Right lobe of liver (tissue), 6 donors: ENCODE measurements at regions not wholly inside any gene's neighbourhood (a gene's known extent, or its start where the extent isn't known, plus 50 kb on each side); places are given as distances from the start of the nearest gene placed in this dataset.

Experiments
- ATAC-seq, 4 donors: fragments of 200-7000 bp; cut with Tn5 transposase; one replicate each; pipeline ENCODE4 v1.9.1; 2020; ENCODE audit warnings: mild to moderate bottlenecking in 4 of 4, moderate library complexity in 4 of 4
- DNase-seq, 3 donors: peaks; one replicate each; pipeline ENCODE4 v3.0.0-alpha.2; 2020
- H3K27ac ChIP-seq, 3 donors: fragments of 200-600 bp; one replicate each; pipeline ENCODE4 v1.8.0; 2022
- H3K27me3 ChIP-seq, 2 donors: fragments of 200-600 bp; one replicate each; pipeline ENCODE4 v1.8.0; 2022
- H3K36me3 ChIP-seq, 4 donors: fragments of 200-600 bp; sonication (generic) in 1 of 4; one replicate each; pipeline versions ENCODE4 v1.5.1 to v1.8.0; 2017 to 2022; ENCODE audit warnings: control low read depth in 1 of 4
- H3K4me1 ChIP-seq, 4 donors: fragments of 200-600 bp; sonication (generic) in 1 of 4; one replicate each; pipeline versions ENCODE4 v1.5.1 to v1.8.0; 2017 to 2022; ENCODE audit warnings: control low read depth in 1 of 4
- H3K4me3 ChIP-seq, 3 donors: fragments of 200-600 bp; one replicate each; pipeline ENCODE4 v1.8.0; 2022
- H3K9me3 ChIP-seq, 4 donors: fragments of 200-600 bp; sonication (generic) in 1 of 4; one replicate each; pipeline versions ENCODE4 v1.5.1 to v1.8.0; 2017 to 2022; ENCODE audit warnings: control low read depth in 1 of 4
- POLR2A ChIP-seq: fragments of 450-650 bp; IDR thresholded peaks from one replicate; pipeline ENCODE4 v1.6.1; 2017; ENCODE audit warnings: antibody characterized with exemption, mild to moderate bottlenecking
- WGBS: methylation state at CpG from one replicate; pipeline ENCODE4 v1.1.6; 2018; ENCODE audit warnings: low coverage, low lambda C conversion rate; ENCODE audit not compliant: insufficient coverage; ENCODE audit errors: missing lambda C conversion rate; 5-methylcytosine and 5-hydroxymethylcytosine counted together
- intact Hi-C, 2 donors: fragments of 100-400 bp; cut with DNase I; formaldehyde crosslinking; loops; one replicate each; pipeline versions ENCODE4 v1.11.2 to v1.14.1; 2022
- TF ChIP-seq, protein P1 (sequence below), 4 donors: fragments of 200-600 bp in 3 of 4; fragments of 450-650 bp in 1 of 4; IDR thresholded peaks; one replicate each; pipeline versions ENCODE4 v1.5.1 to v1.8.0; 2016 to 2022; ENCODE audit warnings: antibody characterized with exemption in 4 of 4, mild to moderate bottlenecking in 2 of 4
- donor health status: DM: no; HTN: yes; CAD: no.
- donor health status: DM: no; HTN: no; CAD: no.
- donor health status: DM: no; HTN: no; CAD: no.
- donor health status: DM: no; HTN: yes; CAD: no.
- donor health status: DM: no; HTN: yes; CAD: no.

- ATAC-seq (no peak), DNase-seq (no peak)
- H3K4me3 ChIP-seq: no peak overlapping the region
- H3K27me3 ChIP-seq: no peaks in the 10 kb centered on the region
- H3K36me3 ChIP-seq: no peaks in the 10 kb centered on the region
- intact Hi-C loops: no loop called here
- H3K27ac ChIP-seq: no peak overlapping the region
- no peak for TF ChIP-seq POLR2A
- H3K9me3 ChIP-seq: no peaks in the 10 kb centered on the region
- 5% methylated on average over 1 of the region's 1 CpG for WGBS
- no peaks in the 10 kb centered on the region for H3K4me1 ChIP-seq
Observed at GRCh38 chr7:123283373-123283772, 83.6 kb upstream of the SLC13A1 start.

DNA sequence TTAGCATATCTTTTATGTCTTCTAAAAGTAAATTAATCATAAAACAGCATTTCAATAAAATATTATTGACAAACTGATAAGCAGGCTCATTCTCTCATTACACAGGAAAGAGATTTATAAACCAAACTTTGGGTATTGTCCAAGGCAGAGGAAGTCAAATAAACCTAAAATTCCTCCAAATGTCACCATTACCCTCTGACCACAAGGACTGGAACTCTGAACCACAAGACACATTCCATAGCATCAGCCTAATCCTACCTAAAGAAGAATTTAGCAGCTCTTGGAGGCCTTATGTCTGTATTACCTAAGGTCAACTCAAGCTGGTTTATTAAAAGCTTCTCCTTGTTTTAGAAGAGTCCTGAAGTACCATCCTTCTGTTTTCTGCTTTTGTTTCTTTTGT, 82.4 kb upstream of the SLC13A1 start:
- H3K9me3 ChIP-seq: no peaks in the 10 kb centered on the region
- no peak for TF ChIP-seq POLR2A
- TF ChIP-seq, protein P1, sequence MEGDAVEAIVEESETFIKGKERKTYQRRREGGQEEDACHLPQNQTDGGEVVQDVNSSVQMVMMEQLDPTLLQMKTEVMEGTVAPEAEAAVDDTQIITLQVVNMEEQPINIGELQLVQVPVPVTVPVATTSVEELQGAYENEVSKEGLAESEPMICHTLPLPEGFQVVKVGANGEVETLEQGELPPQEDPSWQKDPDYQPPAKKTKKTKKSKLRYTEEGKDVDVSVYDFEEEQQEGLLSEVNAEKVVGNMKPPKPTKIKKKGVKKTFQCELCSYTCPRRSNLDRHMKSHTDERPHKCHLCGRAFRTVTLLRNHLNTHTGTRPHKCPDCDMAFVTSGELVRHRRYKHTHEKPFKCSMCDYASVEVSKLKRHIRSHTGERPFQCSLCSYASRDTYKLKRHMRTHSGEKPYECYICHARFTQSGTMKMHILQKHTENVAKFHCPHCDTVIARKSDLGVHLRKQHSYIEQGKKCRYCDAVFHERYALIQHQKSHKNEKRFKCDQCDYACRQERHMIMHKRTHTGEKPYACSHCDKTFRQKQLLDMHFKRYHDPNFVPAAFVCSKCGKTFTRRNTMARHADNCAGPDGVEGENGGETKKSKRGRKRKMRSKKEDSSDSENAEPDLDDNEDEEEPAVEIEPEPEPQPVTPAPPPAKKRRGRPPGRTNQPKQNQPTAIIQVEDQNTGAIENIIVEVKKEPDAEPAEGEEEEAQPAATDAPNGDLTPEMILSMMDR (IDR thresholded peaks at IDR 0.05): no peak
- H3K4me1 ChIP-seq: no peaks in the 10 kb centered on the region
- no peaks in the 10 kb centered on the region for H3K27me3 ChIP-seq
- intact Hi-C loops: no loop called here
- H3K4me3 ChIP-seq: no peak overlapping the region
- H3K36me3 ChIP-seq: no peaks in the 10 kb centered on the region
- DNase-seq (no peak), ATAC-seq (no peak)
- no peak overlapping the region for H3K27ac ChIP-seq

GRCh38 chr7:123279949-123280348, 80.2 kb upstream of the SLC13A1 start:
- H3K4me3 ChIP-seq: no peak overlapping the region
- H3K27me3 ChIP-seq: no peaks in the 10 kb centered on the region
- ATAC-seq (no peak), DNase-seq (no peak)
- H3K9me3 ChIP-seq: no peaks in the 10 kb centered on the region
- no peaks in the 10 kb centered on the region for H3K36me3 ChIP-seq
- no peaks in the 10 kb centered on the region for H3K4me1 ChIP-seq
- intact Hi-C loops: no loop called here
- no peak for TF ChIP-seq POLR2A
- TF ChIP-seq, protein P1 (IDR thresholded peaks at IDR 0.05): no peak
- no peak overlapping the region for H3K27ac ChIP-seq

DNA sequence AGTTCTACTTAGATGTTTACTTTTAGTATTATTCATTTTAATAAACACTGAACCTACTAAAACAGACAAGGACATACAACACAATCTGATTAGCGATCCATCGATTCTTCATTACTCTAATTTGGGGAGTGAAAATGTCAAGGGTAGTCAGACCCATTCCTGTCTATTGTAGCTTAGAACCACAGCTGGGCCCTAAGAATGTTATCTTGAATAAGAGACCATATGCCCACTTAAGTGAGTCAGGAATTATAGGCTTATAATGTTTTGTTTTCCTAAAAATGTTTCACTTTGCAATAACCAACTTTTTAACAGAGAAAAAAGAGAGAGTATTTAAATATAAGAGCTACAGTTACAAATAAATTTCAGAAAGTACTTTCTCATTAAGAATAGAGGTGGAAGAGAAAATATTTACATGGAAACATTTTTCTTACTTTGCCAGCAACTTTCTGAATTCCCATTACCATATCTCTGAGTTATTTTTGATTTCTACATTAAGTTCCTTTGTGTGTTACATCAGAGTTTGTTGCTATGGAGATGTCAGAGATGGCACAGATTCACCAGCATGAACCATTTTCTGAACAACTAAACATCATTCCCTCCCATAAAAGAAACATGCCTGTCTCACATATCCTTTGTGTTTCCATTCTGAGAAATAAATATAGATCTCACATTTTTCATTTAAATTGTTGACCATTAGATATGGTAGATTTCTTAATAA, 75.4 kb upstream of the SLC13A1 start:
- Histone ChIP-seq H3K4me1 (no peaks in the 10 kb centered on the region), H3K27ac (no peak overlapping the region), H3K9me3 (no peaks in the 10 kb centered on the region), H3K27me3 (no peaks in the 10 kb centered on the region), H3K36me3 (no peaks in the 10 kb centered on the region), H3K4me3 (no peak overlapping the region)
- DNase-seq: no peak
- intact Hi-C loops: no loop called here
- TF ChIP-seq, protein P1 (IDR thresholded peaks at IDR 0.05): no peak
- no peak for TF ChIP-seq POLR2A
- no peak for ATAC-seq
- WGBS: 90% methylated on average over 2 of the region's 2 CpGs

DNA sequence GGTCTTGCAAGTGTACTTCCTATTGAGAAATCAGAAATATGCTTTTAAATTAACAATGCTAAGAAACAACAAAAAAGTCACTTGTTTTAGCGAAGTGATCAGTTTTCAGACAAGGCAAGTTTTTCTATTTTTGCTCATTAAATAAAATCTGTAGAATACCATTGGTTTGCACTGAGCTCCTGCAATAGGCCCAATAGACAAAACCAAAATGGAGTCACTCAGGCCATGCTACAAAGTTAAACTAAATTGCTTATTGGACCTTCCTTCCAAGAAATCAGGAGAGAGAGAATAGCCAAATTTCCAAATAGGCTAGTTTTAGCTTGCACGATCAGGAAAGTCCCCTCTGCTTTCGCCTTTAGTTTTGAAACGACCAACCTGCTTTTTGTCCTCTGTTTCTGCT, 73.4 kb upstream of the SLC13A1 start:
- Histone ChIP-seq H3K9me3 (no peaks in the 10 kb centered on the region), H3K36me3 (no peaks in the 10 kb centered on the region), H3K4me3 (no peak overlapping the region), H3K27me3 (no peaks in the 10 kb centered on the region), H3K4me1 (no peaks in the 10 kb centered on the region), H3K27ac (no peak overlapping the region)
- 61% methylated on average over 4 of the region's 4 CpGs for WGBS
- TF ChIP-seq, protein P1 (IDR thresholded peaks at IDR 0.05): no peak
- no peak for TF ChIP-seq POLR2A
- ATAC-seq (no peak), DNase-seq (no peak)
- intact Hi-C loops: no loop called here
